GM21447 (cell line): ENCODE measurements at regions not wholly inside any gene's neighbourhood (a gene's known extent, or its start where the extent isn't known, plus 50 kb on each side); places are given as distances from the start of the nearest gene placed in this dataset.

ENCODE experiments used
- ATAC-seq: cut with Tn5 transposase; IDR thresholded peaks from one replicate; pipeline ENCODE4 v1.9.1; 2021; ENCODE audit not compliant: unreplicated experiment

DNA sequence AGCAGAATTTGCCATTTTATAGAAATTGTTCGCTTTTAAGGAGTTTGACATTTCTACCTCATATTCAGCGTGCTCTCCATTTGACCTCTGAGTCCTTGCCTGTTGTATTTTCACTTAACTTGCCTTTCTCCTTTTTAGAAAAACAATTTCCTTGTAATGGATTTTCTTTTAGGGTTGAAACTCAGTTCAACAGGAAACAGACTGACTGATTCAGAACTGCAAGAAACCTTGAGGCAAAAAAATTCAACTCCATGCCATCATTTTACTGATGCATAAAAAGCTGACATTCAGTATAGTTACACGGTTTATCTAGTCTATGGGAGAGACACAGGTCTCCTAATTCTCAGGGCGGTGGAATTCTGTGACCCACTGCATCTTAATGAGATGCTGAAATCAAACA is 59.8 kb downstream of the MRPS30 start:
- ATAC-seq, result no peak

DNA sequence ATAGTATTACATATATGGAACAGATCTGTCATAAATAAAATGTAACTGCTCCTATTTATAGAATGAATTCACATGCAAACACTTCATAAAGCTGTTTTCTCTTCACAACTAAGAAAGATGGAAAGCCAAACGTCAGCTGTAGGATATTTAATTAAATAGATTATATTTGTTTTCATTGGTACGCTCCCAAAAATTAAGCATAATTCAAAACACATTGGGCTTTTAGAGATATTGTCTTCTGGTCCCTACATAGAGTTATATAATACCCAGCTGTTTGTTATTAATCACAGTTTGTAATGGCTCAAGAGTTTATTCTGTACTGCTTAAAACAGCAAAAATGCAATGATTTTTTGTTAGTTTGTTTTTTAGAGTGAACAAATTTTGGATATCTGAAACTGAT is 61.2 kb downstream of the MRPS30 start:
- ATAC-seq, result no peak

DNA sequence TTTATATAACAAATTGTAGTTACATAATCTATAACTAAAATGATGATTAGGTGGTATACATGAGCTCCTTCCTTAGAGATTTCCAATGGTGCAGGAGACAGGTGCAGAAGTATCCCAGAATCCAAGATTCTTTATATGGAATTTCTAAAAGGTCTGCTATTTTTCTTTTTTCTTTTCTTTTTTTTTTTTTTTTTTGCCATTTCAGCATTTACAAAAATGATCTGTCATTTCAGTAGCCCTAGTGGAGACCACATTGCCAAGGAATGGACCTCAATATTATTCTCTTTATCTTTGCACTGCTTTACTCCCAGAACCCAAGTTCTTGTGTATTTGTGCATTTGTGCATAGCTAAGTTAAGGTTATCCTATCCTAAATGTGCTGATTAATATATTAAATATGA is 61.7 kb downstream of the MRPS30 start:
- no peak for ATAC-seq

DNA sequence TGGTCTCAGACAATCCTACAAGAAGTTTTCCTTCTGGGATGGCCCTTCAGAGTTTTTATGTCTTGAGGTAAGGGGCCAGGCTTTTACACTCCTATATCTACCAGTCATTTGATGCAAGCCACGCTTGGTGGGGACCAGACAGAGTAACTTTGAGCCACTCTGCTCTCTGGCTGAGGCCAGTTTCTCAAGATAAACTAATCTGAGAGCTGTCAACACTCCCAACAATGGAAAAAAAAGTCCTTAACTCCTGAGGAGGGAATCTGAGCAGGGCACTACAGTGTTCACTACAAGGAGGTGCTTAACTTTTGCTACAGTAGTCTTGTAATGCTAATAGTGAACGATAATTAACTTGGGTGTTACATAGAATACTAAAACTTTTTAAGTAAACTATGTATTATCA is 62.7 kb downstream of the MRPS30 start:
- no peak for ATAC-seq

DNA sequence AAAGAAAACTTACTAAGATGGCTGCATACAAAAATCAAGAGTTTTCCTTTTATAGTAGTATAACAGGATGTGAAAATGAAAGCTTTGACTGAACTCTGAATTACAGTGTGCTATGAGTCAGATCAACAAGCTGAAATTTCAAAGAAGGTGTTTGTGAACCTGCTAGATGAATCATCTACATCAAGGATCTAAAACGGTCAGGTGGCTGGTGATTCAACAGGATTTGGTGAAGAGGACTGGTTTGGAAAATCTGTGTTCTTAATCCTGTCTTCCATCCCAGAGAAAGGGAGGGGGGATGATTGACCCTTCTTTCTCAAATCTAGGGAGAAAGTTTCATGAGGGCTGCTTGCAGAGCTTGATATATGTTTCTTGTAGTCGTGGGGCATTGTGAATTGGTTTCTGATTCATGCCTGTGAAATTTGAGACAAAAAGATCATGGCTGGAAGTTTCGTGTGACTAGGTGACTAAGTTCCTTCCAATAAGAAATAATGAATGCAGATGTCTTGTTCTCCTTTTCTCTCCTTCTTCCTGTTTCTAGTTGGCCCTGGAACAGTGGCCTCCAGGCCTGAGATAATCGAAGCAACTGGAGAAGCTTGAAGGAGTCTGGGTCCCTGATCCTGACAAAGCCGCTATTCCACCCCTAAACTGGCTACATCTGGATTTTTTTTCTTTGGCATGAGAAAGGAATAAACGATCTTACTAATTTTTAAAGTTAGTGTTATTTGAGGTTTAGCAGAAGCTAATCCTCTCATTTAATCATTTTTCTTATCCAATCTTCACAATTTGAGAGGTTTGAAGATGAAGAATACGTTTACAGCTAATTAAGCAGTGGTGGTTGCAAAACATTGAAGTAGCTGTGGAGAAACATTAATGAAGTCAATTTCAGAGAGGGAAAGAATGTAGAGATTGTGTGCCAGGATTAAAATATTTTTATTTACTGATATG is 67.2 kb downstream of the MRPS30 start:
- ATAC-seq, result peak; percentile 99

DNA sequence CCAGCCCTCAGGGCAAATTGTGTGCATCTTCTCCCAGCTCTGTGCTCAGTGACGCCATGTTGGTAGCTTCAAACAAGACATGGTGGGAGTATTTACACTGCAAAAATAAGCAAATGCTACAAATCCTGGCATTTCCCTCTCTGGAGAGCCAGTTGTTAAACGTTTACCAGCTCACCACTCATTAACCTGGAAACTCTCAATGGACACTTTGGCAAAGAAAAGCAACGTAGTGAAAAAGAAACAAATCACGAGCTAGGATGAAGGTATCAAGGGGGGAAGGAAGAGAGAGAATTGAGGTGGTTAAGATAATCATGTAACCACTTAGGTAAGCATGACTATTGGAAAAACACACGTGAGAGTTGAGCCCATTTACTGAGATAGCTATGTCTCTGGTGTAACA is 72.5 kb downstream of the MRPS30 start:
- no peak for ATAC-seq

DNA sequence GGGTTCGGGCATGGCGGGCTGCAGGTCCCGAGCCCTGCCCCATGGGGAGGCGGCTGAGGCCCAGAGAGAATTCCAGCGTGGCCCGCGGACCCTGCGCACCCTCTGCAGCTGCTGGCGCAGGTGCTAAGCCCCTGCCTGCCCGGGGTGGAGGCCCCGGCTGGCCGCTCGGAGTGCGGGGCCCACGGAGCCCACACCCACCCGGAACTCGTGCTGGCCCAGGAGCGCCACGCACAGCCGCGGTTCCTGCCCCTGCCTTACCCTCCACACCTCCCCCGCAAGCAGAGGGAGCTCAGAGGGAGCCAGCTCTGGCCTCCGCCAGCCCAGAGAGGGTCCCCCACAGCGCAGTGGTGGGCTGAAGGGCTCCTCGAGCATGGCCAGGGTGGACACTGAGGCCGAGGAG is 75.3 kb downstream of the MRPS30 start:
- ATAC-seq, result no peak

DNA sequence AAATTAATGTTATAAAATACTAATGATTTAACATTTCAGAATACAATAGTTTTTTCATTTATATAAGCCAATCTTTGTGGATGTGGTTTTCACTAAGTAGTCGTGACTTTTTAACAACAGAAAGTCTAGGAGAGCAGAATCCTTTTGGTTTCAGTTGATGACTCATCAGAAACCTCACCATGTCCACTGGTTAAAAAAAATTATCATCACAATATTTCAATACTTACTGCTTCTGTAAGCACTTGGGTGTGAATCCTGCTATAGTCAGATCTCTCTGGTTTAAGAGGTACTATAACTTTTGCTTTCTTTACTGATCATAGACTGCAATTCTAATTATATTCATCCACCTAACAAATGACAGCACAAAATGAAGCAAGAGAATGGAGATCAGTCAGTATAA is 77.2 kb downstream of the MRPS30 start:
- ATAC-seq, result peak; percentile 98

DNA sequence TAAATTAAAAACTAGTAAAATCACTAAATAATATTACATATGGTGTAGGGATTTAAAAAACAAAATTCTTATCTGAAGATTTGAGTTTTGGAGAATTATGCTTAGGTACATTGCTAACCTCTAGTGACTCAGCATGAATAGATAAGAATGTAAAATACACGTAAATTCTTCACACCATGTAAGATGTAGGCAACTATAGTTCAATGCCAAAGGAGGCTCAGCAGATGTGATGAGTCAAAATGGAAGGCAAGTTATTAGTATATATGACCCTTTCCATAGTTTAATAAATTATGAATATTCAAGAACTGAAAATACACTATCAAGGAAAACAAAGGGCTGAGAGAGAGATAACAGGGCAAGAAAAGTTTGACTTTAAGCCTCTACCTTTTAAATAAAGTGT is 79.0 kb downstream of the MRPS30 start:
- ATAC-seq, result peak; percentile 44

DNA sequence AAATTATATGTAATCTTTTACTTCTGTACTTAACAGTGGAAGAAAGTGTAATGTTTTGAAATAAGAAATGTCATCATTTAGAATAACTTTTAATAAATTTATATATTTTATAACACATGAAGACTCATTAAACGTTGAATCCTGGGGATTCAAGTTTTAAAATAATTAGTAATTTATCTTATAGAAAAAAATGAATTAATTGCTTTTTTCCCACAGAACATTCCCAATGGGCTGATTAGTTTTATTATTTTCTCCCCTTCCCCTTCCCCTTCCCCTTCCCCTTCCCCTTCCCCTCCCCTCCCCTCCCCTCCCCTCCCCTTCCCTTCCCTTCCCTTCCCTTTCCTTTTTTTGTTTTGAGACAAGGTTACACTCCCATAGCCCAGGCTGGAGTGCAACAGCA is 79.7 kb downstream of the MRPS30 start:
- ATAC-seq, result no peak

DNA sequence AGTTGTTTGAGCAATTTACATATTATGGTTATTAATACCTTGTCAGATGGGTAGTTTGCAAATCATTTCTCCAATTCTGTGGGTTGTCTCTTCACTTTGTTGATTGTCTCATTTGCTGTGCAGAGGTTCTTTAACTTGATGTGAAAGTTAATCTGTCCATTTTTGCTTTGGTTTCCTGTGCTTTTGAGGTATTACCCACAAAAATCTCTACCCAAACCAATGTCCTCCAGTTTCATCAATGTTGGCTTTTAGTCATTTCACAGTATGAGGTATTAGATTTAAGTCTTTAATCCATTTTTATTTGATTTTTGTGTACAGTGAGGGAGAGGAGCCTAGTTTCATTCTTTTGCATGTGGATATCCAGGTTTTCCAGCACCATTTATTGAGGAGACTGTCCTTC is 82.4 kb downstream of the MRPS30 start:
- ATAC-seq, result no peak

DNA sequence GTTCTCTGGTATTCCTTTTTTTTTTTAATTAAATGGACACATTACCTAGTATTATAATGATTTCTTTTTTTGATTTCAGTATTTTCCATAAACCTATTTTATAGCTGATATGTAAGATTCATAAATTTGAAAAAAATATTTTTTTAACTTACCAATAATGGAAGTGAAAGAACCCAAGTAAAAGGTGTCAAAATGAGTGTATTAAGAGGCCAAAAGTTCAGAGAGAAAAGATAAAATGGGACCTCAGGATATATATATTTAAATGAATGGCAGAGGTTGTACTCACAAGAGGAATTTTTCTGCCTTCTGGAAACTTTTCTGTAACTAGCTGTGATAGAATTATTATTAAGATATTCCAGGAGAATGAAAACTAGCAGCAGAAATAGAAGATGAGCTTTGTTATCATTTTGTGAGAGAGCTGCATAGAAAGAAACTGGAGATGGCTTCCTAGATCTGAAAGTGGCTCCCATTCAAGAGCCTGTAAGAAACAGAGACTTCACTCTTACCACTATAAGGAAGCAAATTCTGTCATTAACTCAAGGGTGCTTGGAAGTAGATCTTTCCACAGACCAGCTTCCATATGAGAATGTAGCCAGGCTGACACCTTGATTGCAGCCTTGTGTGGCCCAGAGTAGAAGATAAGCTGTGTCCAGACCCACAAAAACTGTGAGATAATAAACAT is 91.7 kb downstream of the MRPS30 start:
- ATAC-seq, result peak; percentile 49

DNA sequence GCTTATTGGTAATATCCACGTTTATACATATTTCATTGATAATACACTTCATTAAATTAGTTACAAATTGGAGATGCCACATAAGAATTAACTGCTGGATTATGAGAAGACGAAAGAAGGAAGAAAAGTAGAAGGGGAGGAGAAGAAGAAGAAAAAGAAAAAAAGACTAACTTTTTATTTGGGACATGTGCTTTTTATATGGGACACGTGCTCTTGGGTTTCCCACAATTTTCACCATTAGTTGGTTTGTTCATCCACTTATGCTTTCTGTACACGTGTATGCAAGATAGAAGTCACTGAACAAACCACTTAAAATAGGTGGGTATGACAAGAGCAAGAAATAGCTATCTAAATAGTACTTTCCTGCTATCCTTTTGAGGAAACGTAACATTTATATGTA is 98.6 kb downstream of the MRPS30 start:
- no peak for ATAC-seq

DNA sequence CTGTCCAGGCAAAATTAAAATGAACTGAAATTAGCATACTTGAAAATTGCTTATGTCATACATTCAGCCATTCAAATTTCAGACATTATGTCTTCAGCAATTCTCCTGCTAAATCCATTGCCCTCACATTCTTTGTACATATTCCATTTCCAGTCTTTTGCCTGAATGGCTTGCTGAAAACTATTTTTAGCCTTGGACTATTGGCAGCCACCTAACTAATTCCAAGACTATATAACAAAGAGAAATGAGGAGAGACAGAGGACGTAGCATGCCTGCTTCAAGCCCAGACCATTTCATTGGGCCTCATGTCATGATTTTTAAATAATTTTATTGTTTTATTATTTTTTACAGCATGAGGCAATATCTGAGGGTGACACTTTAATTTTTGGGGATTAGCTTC is 100.3 kb downstream of the MRPS30 start:
- no peak for ATAC-seq

DNA sequence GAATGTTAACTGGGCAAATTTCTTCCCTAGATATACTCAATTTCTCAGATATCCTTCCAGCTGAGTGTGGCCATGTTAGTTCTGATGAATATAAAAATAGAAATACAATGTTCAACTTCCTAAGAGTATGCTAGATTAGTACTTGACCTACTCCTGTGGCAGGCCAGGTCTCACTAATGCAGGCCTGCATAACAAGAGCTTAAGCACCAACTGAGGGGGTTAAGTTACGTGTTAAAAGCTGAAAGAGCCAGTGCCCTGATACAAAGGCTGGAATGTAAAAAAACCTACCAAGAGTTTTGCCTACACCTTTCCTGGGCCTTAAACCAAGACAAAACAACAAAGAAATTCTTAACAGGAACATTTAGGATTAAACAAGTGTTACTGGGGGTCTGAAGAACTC is 102.8 kb downstream of the MRPS30 start:
- no peak for ATAC-seq

DNA sequence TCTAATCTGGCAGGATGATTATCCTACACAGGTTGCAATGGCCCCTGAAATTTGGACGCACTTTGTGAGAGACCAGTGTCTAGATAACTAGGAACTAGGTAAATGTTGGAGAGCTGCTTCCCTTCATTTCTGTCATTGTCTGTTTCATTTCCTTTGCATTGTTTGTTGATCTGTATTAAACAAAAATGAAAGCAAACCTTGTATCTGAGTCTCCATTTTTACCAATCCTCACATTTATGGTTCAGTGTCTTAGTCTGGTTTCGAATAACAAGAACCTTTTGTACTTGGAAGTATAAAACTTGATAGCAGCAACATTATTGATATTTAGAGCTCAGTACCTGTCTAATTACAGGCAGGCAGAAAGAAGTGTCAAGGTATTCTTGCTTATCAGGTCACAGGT is 105.5 kb downstream of the MRPS30 start:
- no peak for ATAC-seq

DNA sequence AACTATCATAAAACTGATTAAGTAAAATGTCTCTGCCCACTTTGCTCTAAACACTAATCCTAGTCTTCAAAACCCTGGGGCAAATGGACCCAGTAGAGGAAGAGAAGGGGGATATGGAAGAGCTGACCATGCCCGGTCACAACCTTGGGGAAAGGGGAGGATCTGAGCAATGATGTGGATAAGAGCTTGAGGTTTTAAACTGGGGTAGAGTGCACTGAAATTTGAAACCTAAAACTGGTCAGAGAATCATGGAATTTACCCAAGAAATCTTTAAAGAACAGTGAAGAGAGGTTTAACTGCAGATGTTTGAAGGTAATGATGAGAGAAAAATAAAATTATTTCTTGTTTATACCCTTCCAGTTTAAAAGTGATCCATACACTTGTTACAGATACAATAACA is 110.8 kb downstream of the MRPS30 start:
- ATAC-seq, result no peak

DNA sequence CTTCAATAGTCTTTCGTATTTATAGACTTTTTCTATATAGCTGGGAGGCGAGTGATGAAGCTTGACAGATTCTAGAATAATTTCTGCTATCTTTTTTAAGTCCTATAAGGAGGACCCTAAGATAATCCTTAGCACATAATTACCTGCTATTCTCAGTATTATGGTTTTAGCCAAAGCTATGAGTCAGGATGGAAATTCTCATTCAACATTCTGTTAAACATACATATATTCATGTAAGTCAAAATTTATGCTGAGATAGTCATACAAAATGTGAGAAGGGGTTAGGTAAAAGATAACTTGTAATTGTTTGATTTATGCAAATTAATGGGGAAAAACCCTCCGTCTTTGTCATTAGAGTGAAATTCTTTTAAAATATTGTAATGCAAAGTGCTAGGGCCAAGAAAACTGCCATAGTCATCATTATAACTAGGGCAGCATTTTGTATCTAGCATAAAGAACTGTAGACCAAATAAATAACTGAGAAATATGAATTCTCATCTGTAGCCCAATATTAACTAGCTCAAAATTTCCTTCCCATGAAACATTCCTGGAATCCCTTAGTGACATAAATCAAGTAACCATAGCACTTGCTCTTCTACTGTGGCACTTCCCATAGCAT is 118.5 kb downstream of the MRPS30 start:
- ATAC-seq, result no peak

DNA sequence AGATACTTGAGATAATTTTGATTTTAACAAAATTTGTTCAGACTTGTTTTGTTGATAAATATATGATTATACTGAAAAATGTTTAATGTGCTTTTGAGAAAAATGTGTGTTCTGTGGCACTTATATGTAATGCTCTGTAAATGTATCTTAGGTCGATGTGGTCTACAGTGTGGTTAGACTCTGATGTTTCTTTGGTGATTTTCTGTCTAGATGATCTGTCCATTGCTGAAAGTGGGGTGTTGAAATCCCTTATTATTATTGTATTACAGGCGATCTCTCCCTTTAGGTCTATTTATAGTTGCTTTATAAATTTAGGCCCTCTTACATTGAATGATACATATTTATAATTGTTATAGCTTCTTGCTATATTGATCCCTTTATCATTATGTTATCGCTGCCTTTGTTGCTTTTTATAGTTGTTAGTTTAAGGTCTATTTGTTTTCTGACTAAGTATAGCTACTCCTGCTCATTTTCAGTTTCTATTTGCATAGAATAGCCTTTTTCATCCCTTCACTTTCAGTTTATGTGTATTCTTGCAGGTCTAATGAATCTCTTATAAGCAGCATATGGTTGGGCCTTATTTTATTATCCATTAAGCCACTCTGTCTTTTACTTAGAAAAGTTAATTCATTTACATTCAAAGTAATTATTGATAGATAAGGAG is 124.3 kb downstream of the MRPS30 start:
- ATAC-seq, result peak; percentile 99

DNA sequence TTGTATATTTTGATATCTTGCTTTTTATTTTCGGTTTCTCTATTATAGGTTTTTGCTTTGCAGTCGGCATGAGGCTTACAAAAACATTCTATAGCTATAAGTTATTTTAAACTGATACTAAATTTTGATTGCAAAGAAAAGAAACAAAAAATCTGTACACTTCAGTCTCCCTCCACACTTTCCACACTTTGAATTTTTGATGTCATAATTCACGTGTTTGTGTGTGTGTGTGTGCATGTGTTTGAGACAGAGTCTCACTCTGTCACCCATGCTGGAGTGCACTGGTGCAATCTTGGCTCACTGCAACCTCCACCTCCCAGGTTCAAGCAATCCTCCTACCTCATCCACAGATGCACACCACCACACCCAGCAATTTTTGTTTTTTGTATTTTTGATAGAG is 124.9 kb downstream of the MRPS30 start:
- ATAC-seq, result peak; percentile 19

DNA sequence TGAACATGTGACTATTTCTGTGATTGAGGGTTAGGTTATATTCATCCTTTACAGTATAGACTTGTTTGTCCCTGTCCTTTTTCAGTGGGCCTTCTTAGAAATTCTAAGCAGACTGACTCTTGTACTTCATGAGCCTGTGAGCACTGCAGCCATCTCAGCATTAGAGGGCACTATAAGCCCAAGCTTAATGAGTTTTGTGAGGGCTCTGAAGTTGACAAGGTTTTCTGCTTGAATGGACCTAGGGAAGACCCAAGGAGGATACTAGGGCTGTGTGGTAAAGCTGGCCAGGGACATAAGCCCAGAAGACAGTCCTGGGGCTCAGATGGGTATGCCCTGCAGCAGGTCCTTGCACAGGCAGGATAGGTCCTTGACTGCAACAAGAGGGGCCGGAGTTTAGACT is 126.5 kb downstream of the MRPS30 start:
- no peak for ATAC-seq
